ENCODE measurements at regions not wholly inside any gene's neighbourhood (a gene's known extent, or its start where the extent isn't known, plus 50 kb on each side); places are given as distances from the start of the nearest gene placed in this dataset.

DNA sequence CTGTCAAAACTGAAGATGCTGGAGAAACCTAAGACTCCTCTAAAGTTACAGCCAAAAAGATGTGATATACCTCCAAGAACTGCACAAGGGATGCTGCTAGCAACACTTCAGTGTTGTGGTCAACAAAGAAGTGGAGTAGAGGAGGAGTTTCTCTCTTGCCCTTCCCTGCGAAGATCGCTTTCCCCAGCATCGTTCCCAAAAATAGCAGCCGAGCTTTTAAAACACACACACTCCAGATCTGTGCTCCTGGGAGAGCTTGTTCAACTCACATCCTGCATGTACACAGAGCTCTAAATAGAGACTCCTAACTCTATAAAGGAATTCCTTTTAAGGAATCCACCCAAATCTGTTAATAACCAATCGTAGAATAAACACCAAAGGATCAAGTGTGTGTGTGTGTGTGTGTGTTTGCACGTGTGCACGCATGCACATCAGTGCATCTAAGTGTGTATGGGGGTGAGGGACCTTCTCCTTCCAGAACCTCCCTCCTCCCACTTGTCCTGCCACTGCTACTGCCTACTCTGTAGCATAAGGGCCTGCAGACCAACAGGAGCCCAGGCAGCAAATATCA is 58.5 kb downstream of the PSMG1 start:
- DNase-seq: no peak

DNA sequence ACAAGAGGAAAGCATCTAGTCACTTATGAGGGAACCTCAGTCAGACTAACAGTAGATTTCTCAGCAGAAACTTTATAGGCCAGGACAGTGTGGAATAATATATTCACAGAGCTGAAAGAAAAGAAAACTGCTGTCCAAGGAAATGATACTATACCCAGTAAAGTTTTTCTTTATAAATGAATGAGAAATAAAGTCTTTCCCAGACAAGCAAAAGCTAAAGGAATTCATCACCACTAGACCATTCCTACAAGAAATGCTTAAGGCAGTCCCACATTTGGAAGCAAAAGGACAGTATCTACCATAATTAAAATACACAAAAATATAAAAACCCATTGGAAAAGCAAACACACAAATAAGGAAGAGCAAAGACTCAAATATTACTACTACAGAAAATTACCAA is 59.9 kb downstream of the PSMG1 start:
- no peak for DNase-seq

DNA sequence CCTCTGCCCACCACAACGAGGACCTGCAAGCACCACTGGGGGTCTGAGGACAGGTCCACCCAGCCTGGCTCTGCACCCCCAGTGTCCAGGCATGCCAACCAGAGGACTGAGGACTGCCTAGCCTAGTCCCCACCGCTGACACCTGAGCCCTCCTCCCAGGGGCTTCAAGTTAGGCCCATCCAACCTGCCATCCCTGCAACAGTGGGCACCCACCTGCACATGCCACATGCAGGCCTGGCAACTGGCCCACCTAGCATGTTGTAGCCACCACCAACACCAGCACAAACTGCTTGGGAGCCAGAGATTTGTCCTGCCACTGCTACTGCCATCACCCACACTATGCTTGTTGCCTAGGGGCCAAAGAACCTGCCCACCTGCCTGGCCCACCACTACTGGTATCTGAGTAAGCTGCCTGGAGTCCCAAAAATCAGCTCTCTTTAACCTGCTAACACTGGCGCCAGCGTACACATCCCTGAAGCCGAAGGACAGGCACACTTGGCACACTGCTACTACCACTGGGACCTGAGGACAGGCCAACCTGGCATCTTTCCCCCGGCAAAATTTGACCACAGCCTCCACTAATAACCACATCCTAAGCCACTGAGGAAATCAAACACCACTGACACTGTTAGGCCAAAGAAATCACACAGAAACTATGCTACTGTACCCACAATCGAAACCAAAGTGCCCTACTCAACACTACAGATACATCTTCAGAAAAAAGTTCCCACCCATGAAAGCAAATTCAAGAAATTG is 61.5 kb downstream of the PSMG1 start:
- no peak for DNase-seq

DNA sequence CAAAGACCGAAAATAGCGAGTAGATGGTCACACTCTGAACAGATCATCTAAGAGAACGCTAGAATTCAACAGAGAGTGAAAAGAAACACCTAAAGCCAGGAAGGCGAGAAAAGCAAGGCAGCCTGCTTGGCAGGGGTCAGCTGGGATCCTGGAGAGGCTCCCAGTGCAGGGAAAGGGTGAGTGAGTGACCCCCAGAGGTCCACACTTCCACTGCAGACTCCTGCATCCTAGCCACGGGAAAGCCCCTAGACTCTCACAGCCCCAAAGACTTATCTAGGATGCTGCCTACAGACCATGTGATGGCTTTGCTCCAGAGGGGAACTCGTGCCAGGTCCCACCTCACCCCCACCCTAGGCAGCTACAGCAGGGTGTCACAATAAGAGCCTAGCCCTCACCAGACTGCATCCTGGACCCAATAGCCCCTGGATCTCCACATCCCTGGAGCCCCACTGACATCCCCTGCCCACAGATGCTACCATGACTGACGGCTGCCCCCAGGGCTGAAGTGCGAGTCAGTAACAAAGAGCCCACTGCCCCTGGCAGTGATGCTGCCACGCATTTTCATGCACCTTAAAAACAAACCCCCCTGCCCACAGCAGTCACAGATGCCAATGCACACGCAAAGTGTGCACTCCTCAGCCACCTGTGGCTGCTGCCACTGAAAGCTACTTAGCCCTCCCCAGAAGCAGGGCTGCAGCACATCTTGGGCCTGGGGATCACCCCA is 62.2 kb downstream of the PSMG1 start:
- no peak for DNase-seq

DNA sequence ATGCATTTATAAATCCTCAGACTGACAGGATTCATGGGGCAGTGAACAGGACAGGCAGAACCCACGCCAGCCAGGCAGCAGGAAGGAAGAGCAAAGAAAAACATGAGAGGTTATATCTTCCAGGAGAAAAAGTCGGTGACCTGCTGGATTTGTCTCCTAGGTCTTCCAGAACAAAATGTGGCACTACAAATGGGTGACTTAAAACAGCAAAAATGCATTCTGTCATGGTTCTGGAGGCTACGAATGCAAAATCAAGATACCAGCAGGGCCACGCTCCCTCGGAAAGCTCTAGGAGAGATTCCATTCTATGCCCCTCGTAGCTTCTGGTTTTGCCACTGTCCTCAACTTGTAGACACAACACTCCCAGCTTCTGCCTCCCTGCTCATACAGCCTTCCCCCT is 63.4 kb downstream of the PSMG1 start:
- DNase-seq: no peak

DNA sequence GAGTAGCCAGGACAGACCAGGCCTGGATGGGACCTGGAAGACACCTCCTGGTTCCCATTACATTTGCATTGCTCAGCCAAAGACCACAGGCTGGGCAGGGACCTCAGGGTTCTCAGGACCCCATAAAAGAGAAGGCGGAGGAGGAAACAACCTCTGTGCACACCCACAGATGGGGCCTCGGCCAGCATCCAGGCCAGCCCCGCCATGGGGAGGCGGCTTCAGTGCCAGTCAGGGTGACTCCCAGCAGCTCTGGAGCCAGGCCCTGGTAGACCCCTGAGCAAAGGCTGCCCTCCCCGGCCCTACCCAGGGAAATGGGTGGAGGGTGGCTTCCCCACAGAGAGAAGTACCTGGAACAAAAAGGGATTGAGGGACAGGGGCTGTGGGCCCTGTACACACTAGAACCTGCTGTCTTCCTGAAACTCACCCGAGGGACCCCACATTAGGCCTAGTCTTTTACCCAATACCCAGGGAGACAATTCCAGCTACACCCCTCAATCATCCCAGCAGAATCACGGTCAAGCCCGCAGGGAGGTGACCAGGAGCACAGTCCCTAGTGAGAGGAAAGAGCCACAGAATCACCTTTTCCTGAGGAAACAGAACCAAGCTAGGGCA is 64.5 kb downstream of the PSMG1 start:
- DNase-seq: no peak

DNA sequence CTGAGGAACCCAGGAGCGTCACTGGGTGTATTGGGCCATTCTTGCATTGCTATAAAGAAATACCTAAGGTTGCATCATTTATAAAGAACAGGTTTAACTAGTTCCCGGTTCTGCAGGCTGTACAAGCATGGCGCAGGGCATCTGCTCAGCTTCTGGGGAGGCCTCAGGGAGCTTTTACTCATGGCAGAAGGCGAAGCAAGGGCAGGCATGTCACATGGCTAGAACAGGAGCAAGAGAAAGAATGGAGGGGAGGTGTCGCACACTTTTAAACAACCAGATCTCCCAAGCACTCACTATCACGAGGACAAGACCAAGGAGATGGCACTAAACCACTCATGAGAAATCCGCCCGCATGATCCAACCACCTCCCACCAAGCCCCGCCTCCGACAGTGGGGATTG is 65.2 kb downstream of the PSMG1 start:
- no peak for DNase-seq

DNA sequence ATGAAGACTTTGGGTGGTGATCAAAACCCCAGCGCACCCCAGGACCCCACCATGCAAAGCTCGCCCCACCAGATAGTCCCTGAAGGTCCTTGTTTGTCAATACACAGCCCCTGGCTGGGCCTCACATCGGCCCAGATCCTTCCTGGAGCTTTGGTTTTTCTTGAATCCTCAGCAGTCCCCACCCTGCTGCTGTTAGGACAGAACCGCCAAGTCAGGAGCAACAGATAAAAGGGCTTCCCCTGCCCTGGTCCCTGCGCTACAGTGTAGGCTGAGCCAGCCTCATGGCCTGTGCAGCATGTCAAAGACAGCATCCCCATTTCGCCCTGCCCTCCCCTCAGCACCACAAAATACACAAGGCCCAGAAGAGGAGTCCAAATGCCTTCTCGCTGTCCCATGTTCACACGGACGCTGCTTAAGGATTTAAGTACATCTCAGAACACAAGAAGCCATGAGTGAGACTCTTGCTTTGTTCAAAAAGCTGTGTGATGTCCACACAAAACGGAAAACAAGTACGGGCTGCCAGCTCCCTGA is 65.7 kb downstream of the PSMG1 start:
- no peak for DNase-seq

DNA sequence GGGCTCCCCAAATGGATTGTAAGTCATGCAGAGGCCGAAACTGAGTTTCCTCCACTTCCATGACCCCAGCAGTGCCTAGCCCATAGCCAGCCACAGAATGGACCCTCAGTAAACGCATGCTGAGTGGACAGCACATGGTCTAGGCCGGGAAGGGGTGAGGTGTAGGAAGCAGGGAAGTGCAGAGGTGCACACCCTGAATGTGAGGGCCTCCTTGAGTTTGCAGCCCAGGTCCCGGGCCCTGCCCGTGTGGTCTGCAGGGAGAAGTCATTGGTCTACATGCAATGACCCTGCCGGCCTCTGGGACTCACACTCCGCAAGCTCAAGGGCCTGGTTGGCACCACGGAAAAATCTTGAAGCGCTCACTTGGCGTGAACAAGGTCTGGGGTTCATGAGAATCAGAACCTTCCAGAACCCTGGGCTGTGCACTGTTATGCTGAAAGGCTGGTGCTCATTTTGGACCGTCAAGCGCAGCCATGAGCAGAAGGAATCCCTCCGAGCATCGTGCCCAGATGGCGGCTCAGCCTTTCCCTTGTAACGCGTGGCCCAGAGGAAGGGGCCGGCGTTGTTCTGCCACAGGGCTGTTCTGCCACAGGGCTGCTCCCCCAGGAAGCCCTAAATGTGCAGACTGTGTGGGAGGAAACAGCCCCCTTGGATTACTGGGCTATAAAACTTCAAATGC is 66.4 kb downstream of the PSMG1 start:
- no peak for DNase-seq

DNA sequence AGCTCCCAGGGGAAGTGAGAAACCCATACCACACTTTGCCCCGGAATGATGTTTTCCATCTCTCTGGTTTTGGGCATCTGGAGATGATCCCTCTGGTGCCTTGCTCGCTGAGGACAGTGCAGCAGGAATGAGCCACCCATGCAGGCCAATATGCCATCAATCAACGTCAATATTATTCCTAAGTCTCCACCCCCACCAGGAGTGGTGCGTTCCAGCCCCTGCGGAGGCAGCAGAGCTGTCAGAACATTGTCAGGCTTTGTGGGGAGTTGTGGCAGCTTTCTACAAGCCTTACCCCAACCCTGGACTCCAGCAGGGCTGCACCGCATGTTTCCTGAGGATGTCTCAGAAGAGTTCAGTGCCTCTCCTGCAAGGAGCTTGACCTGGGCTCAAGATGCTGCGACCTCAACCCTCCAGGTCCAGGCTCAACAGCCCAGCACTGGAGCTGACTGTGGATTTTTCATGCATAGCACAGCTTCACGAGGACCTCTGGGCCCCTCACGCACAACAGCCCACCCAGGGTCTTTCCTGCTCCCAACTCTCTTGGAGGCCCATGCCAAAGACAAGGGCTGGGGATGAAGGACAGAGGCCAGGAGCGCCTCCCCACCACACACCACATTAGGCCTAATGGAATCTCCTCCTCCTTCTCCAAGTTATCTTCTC is 67.5 kb downstream of the PSMG1 start:
- DNase-seq: no peak

DNA sequence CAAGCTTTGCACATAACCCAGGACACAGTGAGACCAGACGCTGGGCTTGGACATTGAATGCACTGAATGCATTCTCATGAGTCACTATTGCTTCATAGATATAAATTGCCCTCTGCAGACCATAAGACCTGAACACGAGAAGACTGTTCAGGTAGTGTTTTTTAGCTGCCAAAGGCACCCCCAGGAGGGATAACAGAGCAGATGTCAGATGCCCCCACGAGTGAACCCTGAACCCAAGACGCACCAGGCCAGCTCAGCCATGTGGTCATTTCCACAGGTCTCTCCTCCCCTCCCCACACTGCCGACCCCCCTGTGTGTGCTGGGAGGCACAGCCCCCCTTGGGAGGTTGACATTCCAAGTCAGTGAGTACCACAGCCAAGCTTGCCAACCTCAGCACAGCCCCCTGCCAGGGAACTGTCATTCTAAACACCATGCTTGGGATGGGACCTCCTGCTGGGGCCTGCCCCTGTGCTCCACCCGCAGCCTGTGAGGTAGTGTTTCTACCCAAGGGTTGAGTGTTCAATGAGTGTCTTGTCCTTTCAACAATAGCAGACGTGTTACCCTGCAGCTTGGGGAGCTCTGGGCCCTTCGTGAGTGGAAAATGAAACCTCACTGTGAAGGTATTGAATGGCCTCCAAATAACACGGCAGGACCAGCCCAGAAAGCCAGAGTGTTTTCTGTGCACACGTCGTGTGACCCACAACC is 68.2 kb downstream of the PSMG1 start:
- DNase-seq: no peak

DNA sequence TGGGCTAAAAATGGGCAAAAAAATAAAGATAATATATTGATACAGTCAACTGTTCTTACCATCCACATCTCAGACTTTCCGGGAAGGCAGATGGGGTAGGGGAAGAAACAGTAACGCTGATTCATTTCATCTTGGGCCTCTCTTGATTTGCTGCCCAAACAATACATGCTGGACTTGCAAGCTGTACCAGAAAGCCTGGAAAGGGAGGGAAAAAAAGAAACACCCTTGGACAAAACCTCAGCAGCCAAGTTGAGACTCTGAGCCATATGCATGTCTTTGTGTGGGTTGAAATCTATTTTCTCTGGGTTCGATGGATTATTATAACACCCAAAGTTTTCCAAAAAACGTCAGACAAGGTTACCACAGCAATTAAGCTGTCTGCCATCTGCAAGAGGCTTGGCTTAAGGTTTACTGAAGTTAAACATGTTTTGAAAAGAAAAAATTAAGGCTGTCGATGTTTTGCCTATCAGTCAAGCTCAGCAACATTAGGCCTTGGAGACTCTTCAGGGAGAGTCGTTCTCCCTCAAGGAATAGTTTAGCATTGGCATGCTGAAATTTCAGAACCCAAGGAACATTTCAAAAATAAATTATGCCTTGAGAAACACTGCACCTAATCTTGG is 71.2 kb downstream of the PSMG1 start:
- DNase-seq: no peak

DNA sequence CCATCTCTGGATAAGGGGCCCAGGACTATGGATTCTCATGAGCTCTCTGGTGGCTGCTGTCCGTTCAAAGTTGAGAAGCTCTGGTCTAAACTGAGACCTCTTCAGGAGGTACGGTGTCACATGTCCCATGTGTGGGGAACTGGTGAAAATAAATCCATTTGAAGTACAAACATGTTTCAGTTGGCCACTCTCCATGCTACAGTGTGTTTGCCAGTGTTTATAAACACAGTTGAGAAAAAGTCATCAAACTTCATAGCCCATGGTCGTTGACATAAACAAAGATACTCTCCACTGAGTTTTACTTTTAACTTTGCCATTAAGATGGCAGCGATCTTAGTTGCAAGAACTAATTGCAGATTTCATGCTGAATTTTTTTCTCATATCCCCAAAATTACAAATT is 72.8 kb downstream of the PSMG1 start:
- no peak for DNase-seq

DNA sequence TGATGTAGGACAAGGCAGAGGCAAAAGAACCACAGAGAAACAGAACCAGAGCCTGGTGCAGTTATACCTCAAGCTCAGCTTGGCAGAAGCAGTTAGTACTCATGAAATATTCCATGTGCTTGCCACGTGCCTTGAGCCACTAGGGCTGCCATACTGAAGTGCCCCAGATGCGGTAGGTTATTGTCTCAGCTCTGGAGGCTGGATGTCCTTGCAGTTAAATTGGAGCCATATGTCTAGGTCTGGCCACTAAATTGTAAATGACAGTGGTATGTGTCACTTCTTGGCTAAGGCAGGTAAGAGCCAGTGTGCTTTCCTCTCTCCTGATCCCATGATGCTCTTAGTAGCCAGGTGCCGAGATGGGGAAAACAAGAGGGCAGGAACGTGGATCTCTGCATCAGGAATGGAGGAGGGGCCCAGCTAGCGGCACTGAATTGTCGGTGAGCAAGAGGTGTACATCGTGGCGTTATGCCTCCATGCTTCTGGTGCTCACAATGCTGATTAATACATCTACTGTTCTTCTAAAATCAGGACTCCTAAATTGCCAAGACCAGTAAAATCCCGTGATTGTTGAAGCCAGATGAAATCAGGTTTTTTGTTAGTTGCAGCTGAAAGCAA is 73.5 kb downstream of the PSMG1 start:
- no peak for DNase-seq

DNA sequence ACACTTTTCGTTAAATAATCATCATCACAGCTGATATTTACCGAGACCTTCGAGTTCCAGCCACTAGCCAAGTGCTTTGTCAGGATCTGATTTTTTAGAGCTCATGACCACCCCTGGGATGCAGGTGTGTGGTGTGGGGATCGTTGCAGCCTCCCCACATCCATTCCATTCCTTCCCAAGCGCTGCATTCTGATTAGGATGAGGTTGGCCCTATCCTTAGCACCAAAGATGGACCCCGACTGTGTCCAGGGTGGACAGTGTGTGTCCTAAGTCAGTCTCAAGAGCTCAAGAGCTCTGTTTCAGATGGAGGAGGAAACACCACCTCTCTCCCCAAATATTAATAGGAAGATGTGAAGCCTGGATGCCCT is 74.1 kb downstream of the PSMG1 start:
- no peak for DNase-seq

DNA sequence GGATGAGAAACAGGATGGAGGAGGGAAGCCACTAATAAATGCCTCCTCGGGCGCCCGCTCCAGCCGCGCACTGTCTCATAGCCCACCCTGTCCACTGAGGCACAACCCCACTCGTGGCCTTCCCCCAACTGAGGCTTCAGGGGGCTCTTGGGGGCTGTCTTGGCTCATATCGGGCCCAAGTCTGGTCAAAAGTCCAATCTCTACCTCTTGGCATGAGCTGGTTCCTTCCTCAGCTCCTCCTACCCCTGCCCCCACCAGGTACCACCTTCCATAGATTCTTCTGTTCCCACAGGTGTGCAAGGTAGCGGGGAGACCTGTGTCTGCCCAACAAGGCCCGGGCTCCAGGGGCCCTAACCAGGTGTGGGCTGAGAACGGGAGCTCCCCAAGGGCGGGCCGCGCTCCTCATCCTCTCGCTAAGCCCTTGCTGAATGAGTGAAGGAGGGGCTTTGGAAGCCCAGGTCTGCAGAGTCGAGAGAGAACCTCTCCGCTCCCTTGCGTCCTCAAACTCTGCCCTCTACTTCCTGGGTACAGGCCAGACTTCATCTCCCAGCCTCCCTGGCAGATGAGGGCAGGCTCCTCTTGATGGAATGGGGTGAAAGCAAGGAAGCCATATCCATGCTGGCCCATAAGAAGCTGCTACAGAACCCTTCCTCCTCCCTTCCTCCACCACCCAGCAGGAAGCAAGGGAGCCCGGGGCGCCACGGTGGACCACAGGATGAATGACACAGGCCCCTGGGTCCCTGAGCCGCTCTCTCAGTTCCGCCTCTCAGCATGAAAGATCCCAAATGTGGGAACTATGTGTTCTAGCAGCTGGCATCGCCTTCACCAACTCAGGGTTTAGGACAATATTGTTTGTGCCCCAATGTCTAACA is 74.7 kb downstream of the PSMG1 start:
- no peak for DNase-seq

DNA sequence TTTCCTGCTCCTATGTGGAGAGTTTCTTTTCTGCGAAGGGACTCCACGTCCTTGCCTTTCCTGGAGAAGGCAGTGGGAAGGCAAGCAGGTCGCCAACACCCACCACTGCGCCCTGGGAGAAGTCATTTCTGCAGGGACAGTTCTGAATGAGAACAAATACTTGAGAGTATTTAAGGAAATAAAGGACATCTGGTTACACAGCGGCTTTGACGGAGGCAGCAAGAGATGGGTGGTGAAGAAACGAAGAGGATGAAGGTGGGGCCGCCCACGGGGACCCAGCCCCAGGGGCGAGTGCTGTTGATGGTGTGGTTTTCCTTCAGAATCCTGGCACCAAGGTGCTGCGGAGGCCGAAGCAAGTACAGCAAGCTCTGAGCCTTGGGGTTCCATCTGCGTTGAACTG is 75.5 kb downstream of the PSMG1 start:
- DNase-seq: no peak

DNA sequence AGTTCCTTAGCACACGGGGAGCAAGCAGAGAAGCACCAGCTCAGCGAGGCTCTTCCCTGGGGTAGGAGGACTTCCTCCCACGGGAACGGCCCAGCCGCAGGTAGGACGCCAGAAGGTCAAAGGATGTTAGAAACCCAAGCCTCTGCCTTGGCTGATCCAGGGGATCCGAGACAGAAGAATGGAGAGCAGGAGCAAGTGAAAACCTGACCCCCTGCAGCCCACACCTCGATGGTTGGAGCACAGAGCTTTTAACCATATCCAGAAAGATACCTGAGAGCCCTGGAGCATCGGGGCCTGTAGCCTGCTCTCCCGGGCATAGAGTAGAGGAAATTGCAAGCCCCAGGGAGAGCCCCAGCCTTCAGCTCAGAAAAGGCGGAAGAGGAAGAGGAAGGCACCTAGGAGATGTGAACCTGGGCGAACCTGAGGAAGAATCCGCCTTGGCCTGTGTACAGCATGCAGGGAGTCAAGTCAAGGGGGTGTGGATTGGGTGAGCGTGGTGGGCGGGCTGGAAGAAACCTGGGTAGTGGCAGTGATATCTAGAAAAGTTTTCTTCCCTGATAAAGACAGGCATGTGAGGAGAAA is 76.3 kb downstream of the PSMG1 start:
- no peak for DNase-seq

DNA sequence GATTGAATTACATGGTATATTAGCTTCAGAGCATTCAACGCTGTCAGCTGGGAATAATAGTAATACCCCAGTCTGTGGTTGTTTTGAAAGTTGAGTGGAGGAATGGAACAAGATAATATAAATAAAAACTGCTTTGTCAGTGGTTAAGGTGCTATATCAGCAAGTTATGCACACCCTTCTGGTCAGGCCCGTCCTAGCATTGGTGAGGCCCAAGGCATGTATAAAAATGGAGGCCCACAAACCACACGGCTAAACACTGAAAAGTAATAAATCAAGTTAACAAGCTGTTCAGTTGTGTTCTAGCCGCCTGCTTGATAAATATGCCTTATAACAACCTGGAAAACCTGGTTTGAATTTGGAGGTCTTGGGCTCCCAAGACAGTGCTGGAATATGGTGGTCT is 77.4 kb downstream of the PSMG1 start:
- no peak for DNase-seq

DNA sequence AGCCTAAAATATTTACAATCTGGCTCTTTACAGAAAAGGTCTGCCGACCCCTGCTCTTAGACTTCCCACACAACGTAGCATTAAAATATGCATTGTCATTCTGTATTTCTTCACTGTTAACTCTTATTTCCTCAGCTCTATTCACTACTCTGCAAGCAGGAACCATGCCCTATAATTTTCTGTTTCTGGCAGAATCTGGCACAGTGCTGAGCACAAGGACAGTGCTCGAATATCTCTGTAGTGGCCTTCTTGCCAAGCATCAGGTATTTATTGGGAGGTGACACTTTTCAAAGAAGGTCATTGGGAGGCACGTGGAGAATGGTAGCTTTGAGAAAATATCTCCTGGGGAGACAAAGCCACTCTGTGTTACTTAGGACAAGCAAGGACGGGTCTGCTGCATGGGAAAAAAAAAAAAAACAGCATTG is 77.9 kb downstream of the PSMG1 start:
- no peak for DNase-seq

Data from stimulated activated CD4-positive, alpha-beta T cell treated with anti-CD3 and anti-CD28 coated beads, Interleukin-15, amount 100 ng/mL, for 24 hours (primary cell).